H1 (cell line): ENCODE measurements at regions not wholly inside any gene's neighbourhood (a gene's known extent, or its start where the extent isn't known, plus 50 kb on each side); places are given as distances from the start of the nearest gene placed in this dataset.

Source experiments
- CTCF ChIA-PET: fragments of 300-600 bp; sonication (Branson Sonifier 250); formaldehyde crosslinking; loops from one replicate; lab custom pipeline; 2021; ENCODE audit not compliant: partially characterized antibody; lab: Charles Lee
- POLR2A ChIA-PET: fragments of 300-600 bp; sonication (Branson Sonifier 250); formaldehyde crosslinking; loops from one replicate; lab custom pipeline; 2021; ENCODE audit warnings: inconsistent platforms; ENCODE audit not compliant: partially characterized antibody; lab: Charles Lee
- DNase-seq, 2 experiments: peaks; one replicate each; pipeline versions ENCODE4 v3.0.0 to v3.0.0-alpha.2; 2010 to 2022; ENCODE audit warnings: low spot score in 2 of 2, low read depth in 1 of 2, mixed read lengths in 1 of 2
- FAIRE-seq: peaks from 2 replicates; lab custom pipeline; 2011; peaks lifted over from hg19 to GRCh38; lab: Jason Lieb, UNC
- H2AFZ ChIP-seq: 2 replicates; pipeline ENCODE4 v1.8.1; 2012; ENCODE audit warnings: low read length, inconsistent platforms
- H2AK5ac ChIP-seq: 2 replicates; pipeline ENCODE4 v1.6.1; 2013; ENCODE audit warnings: low read depth, low read length
- H2BK120ac ChIP-seq: replicated peaks from 2 replicates; pipeline ENCODE3; 2013; ENCODE audit warnings: low read depth, low read length, inconsistent platforms
- H2BK12ac ChIP-seq: 2 replicates; pipeline ENCODE4 v1.6.1; 2013; ENCODE audit warnings: low read depth, low read length
- H2BK15ac ChIP-seq: 2 replicates; pipeline ENCODE4 v1.6.1; 2013; ENCODE audit warnings: low read length
- H2BK20ac ChIP-seq: 2 replicates; pipeline ENCODE4 v1.6.1; 2013; ENCODE audit warnings: low read length
- H2BK5ac ChIP-seq: 2 replicates; pipeline ENCODE4 v1.6.1; 2013; ENCODE audit warnings: low read depth, low read length
- H3K14ac ChIP-seq: 2 replicates; pipeline ENCODE4 v1.6.1; 2013; ENCODE audit warnings: inconsistent platforms; ENCODE audit not compliant: insufficient read length
- H3K18ac ChIP-seq: 2 replicates; pipeline ENCODE4 v1.6.1; 2013; ENCODE audit warnings: low read length; ENCODE audit errors: extremely low read depth
- H3K23ac ChIP-seq: 2 replicates; pipeline ENCODE4 v1.6.1; 2013; ENCODE audit warnings: inconsistent platforms; ENCODE audit not compliant: insufficient read length
- H3K23me2 ChIP-seq: 2 replicates; pipeline ENCODE4 v1.6.1; 2013; ENCODE audit warnings: low read depth, low read length
- H3K27ac ChIP-seq: 2 replicates; pipeline ENCODE4 v1.6.1; 2011; ENCODE audit warnings: low read depth, low read length, inconsistent platforms
- H3K27me3 ChIP-seq, 4 experiments: replicated peaks in 1 of 4; 1 replicate in 1 of 4; 2 replicates in 3 of 4; pipeline versions ENCODE4 v1.6.1 to v1.8.1; 2011 to 2013; ENCODE audit warnings: low read length in 3 of 4, mild to moderate bottlenecking in 3 of 4, inconsistent platforms in 2 of 4, mixed read lengths in 2 of 4, moderate library complexity in 1 of 4; ENCODE audit not compliant: control insufficient read depth in 3 of 4, insufficient read depth in 3 of 4; ENCODE audit errors: extremely low read depth in 1 of 4
- H3K36me3 ChIP-seq, 4 experiments: 2 replicates each; pipeline versions ENCODE4 v1.6.1 to v1.8.1; 2011 to 2013; ENCODE audit warnings: mild to moderate bottlenecking in 4 of 4, low read length in 3 of 4, moderate library complexity in 2 of 4, control low read depth in 1 of 4, inconsistent platforms in 1 of 4; ENCODE audit not compliant: insufficient read depth in 4 of 4, control insufficient read depth in 2 of 4
- H3K4ac ChIP-seq: replicated peaks from 2 replicates; pipeline ENCODE3; 2013; ENCODE audit warnings: low read length, low read depth, mixed read lengths, inconsistent platforms; ENCODE audit not compliant: insufficient read length
- H3K4me1 ChIP-seq, 4 experiments: replicated peaks in 1 of 4; 1 replicate in 1 of 4; 2 replicates in 3 of 4; pipeline versions ENCODE4 v1.6.1 to v1.8.1; 2011 to 2013; ENCODE audit warnings: low read length in 3 of 4, inconsistent platforms in 2 of 4, mixed read lengths in 1 of 4; ENCODE audit not compliant: insufficient read depth in 4 of 4, control insufficient read depth in 3 of 4
- H3K4me2 ChIP-seq, 2 experiments: 2 replicates each; pipeline versions ENCODE4 v1.6.1 to v1.8.1; 2011 to 2013; ENCODE audit warnings: low read depth in 2 of 2, low read length in 2 of 2, control low read depth in 1 of 2, inconsistent platforms in 1 of 2, mild to moderate bottlenecking in 1 of 2; ENCODE audit not compliant: insufficient read depth in 1 of 2
- H3K4me3 ChIP-seq, 4 experiments: fragments of 200-600, 300-600 bp in 1 of 4; sonication (generic), shearing (Covaris generic), sonication (Bioruptor Twin) in 1 of 4; 2 replicates each; pipeline versions ENCODE4 v1.5.1 to v1.8.1; 2011 to 2016; ENCODE audit warnings: low read length in 4 of 4, low read depth in 3 of 4, control low read depth in 2 of 4, inconsistent platforms in 2 of 4, mild to moderate bottlenecking in 2 of 4, mixed read lengths in 1 of 4, moderate library complexity in 1 of 4; ENCODE audit not compliant: insufficient read depth in 2 of 4; ENCODE audit errors: extremely low read depth in 1 of 4
- H3K56ac ChIP-seq: replicated peaks from 2 replicates; pipeline ENCODE3; 2013; ENCODE audit warnings: low read depth, mild to moderate bottlenecking, mixed read lengths, low read length, inconsistent platforms; ENCODE audit not compliant: insufficient read length
- H3K79me1 ChIP-seq: 2 replicates; pipeline ENCODE4 v1.6.1; 2013; ENCODE audit warnings: low read depth, low read length, control low read depth
- H3K79me2 ChIP-seq, 2 experiments: 2 replicates each; pipeline versions ENCODE4 v1.6.1 to v1.8.1; 2012 to 2013; ENCODE audit warnings: low read length in 2 of 2, mild to moderate bottlenecking in 2 of 2, inconsistent platforms in 1 of 2; ENCODE audit not compliant: insufficient read depth in 2 of 2, control insufficient read depth in 1 of 2
- H3K9ac ChIP-seq, 4 experiments: replicated peaks in 1 of 4; 1 replicate in 1 of 4; 2 replicates in 3 of 4; pipeline versions ENCODE4 v1.6.1 to v1.8.1; 2011 to 2013; ENCODE audit warnings: low read depth in 3 of 4, low read length in 3 of 4, control low read depth in 2 of 4, mild to moderate bottlenecking in 2 of 4, moderate library complexity in 2 of 4, inconsistent platforms in 1 of 4; ENCODE audit errors: extremely low read depth in 1 of 4
- H3K9me3 ChIP-seq, 2 experiments: 2 replicates each; pipeline versions ENCODE4 v1.6.1 to v1.8.1; 2012 to 2013; ENCODE audit warnings: mild to moderate bottlenecking in 2 of 2, moderate library complexity in 2 of 2, control low read depth in 1 of 2, inconsistent platforms in 1 of 2, low read depth in 1 of 2, low read length in 1 of 2, mixed read lengths in 1 of 2; ENCODE audit not compliant: insufficient read depth in 2 of 2
- H4K20me1 ChIP-seq, 2 experiments: replicated peaks in 1 of 2; 2 replicates each; pipeline versions ENCODE3 to v1.8.1; 2011 to 2013; ENCODE audit warnings: inconsistent platforms in 2 of 2, low read length in 2 of 2, mild to moderate bottlenecking in 1 of 2; ENCODE audit not compliant: insufficient read depth in 2 of 2, control insufficient read depth in 1 of 2
- H4K5ac ChIP-seq: 2 replicates; pipeline ENCODE4 v1.6.1; 2013; ENCODE audit warnings: low read length, low read depth, mixed read lengths, inconsistent platforms; ENCODE audit not compliant: insufficient read length
- H4K8ac ChIP-seq: 2 replicates; pipeline ENCODE4 v1.8.0; 2013; ENCODE audit warnings: mild to moderate bottlenecking, moderate library complexity, low read length, inconsistent platforms; ENCODE audit not compliant: insufficient read depth; ENCODE audit errors: extremely low read depth
- H4K91ac ChIP-seq: replicated peaks from 2 replicates; pipeline ENCODE3; 2013; ENCODE audit warnings: low read length, mixed read lengths, inconsistent platforms; ENCODE audit not compliant: insufficient read length
- ATF2 ChIP-seq: IDR thresholded peaks from 2 replicates; pipeline ENCODE4 v1.6.1; 2012; ENCODE audit warnings: low read length, inconsistent platforms
- CEBPB ChIP-seq: IDR thresholded peaks from 2 replicates; pipeline ENCODE4 v1.6.1; 2012; ENCODE audit warnings: low read depth, low read length
- EZH2 ChIP-seq: fragments of 200-600 bp; sonication (generic); IDR thresholded peaks from 2 replicates; pipeline ENCODE4 v1.7.1; 2012; ENCODE audit warnings: low read depth, mild to moderate bottlenecking, moderate library complexity, low read length, inconsistent platforms; ENCODE audit not compliant: severe bottlenecking
- JUND ChIP-seq: IDR thresholded peaks from 2 replicates; pipeline ENCODE4 v1.6.1; 2011; ENCODE audit warnings: mild to moderate bottlenecking, improper control_type of control experiment, low read length
- KDM1A ChIP-seq: fragments of 200-600, 300-600 bp; sonication (generic); IDR thresholded peaks from 2 replicates; pipeline ENCODE4 v1.7.1; 2016; ENCODE audit warnings: mild to moderate bottlenecking, low read length, borderline replicate concordance
- MAX ChIP-seq: IDR thresholded peaks from 2 replicates; pipeline ENCODE4 v1.6.1; 2012; ENCODE audit warnings: inconsistent platforms
- SRF ChIP-seq: IDR thresholded peaks from 2 replicates; pipeline ENCODE4 v1.6.1; 2011; ENCODE audit warnings: mild to moderate bottlenecking, low read depth, low read length, moderate library complexity
- WGBS, 2 experiments: shearing (Covaris generic) in 1 of 2; methylation state at CpG; one replicate each; pipeline versions ENCODE4 v1.1.6 to v1.1.7; 2013 to 2015; ENCODE audit warnings: low lambda C conversion rate in 2 of 2, mixed read lengths in 2 of 2, inconsistent platforms in 1 of 2, low coverage in 1 of 2, missing lambda C conversion rate in 1 of 2; ENCODE audit not compliant: insufficient replicate concordance in 2 of 2, insufficient coverage in 1 of 2, insufficient read length in 1 of 2; ENCODE audit errors: extremely low coverage in 1 of 2, missing lambda C conversion rate in 1 of 2; 5-methylcytosine and 5-hydroxymethylcytosine counted together

- no peak for FAIRE-seq
- Histone ChIP-seq H4K5ac (no peak overlapping the region), H4K20me1 (no peaks in the 10 kb centered on the region), H2BK5ac (no peak overlapping the region), H4K8ac (no peak overlapping the region), H3K27ac (no peak overlapping the region), H3K79me1 (no peaks in the 10 kb centered on the region), H2AK5ac (no peak overlapping the region), H2BK120ac (no peak overlapping the region), H3K4ac (no peak overlapping the region), H2BK12ac (no peak overlapping the region), H3K36me3 (no peaks in the 10 kb centered on the region; a peak in 1 of 8 replicates), H3K27me3 (no peaks in the 10 kb centered on the region), H2BK20ac (no peak overlapping the region), H3K4me2 (no peak overlapping the region), H3K23ac (no peak overlapping the region), H3K4me1 (no peaks in the 10 kb centered on the region), H3K18ac (no peak overlapping the region), H3K4me3 (no peak overlapping the region), H2BK15ac (no peak overlapping the region), H3K9me3 (no peaks in the 10 kb centered on the region), H3K23me2 (no peaks in the 10 kb centered on the region), H3K9ac (no peak overlapping the region), H3K79me2 (no peaks in the 10 kb centered on the region), H3K56ac (no peak overlapping the region), H3K14ac (no peak overlapping the region), H4K91ac (no peak overlapping the region), H2AFZ (no peak overlapping the region)
- POLR2A ChIA-PET: no interaction called here
- DNase-seq: no peak
- 91% methylated on average over 4 of the region's 4 CpGs; no CpG with 5 or more reads in 1 of the 2 experiments for WGBS, 2 experiments
- TF ChIP-seq KDM1A: no peak
- TF ChIP-seq JUND: no peak
- TF ChIP-seq MAX: no peak
- TF ChIP-seq ATF2: no peak
- no peak for TF ChIP-seq CEBPB
- no peak for TF ChIP-seq EZH2
- no peak for TF ChIP-seq SRF
- CTCF ChIA-PET: no interaction called here
These were observed 238.3 kb downstream of the DOK5 start for GRCh38 chr20:54713727-54714126.
